HepG2 (cell line): ENCODE measurements at regions not wholly inside any gene's neighbourhood (a gene's known extent, or its start where the extent isn't known, plus 50 kb on each side); places are given as distances from the start of the nearest gene placed in this dataset.

Experiments used
- MZF1 ChIP-seq: sonication (generic); formaldehyde crosslinking; IDR thresholded peaks from 2 replicates; pipeline ENCODE4 v1.8.1; 2023; ENCODE audit warnings: mild to moderate bottlenecking, missing genetic modification reagents, borderline replicate concordance
- PRDM10 ChIP-seq: sonication (generic); formaldehyde crosslinking; IDR thresholded peaks from 2 replicates; pipeline ENCODE4 v1.4.0; 2020; ENCODE audit warnings: low read depth, missing genetic modification reagents
- RARG ChIP-seq: sonication (generic); formaldehyde crosslinking; IDR thresholded peaks from 2 replicates; pipeline ENCODE4 v1.4.0; 2020; ENCODE audit warnings: low read depth, mild to moderate bottlenecking, missing genetic modification reagents
- ZNF160 ChIP-seq: sonication (generic); formaldehyde crosslinking; IDR thresholded peaks from 2 replicates; pipeline ENCODE4 v1.8.0; 2022; ENCODE audit warnings: mild to moderate bottlenecking, inconsistent platforms, missing genetic modification reagents
- ZNF382 ChIP-seq: sonication (generic); formaldehyde crosslinking; IDR thresholded peaks from 2 replicates; pipeline ENCODE4 v1.5.0; 2020; ENCODE audit warnings: missing genetic modification reagents, mild to moderate bottlenecking, borderline replicate concordance
- TF ChIP-seq, protein P1 (sequence below): sonication (generic); formaldehyde crosslinking; IDR thresholded peaks from 2 replicates; pipeline ENCODE4 v1.5.0; 2020; ENCODE audit warnings: mild to moderate bottlenecking, missing genetic modification reagents
- TF ChIP-seq, protein P2 (sequence below): IDR thresholded peaks from 2 replicates; pipeline ENCODE4 v1.4.0; 2020; ENCODE audit warnings: mild to moderate bottlenecking, missing genetic modification reagents
- TF ChIP-seq, protein P3 (sequence below): sonication (generic); formaldehyde crosslinking; IDR thresholded peaks from 2 replicates; pipeline ENCODE4 v1.5.0; 2020; ENCODE audit warnings: mild to moderate bottlenecking, missing genetic modification reagents
- TF ChIP-seq, protein P4 (sequence below): sonication (generic); formaldehyde crosslinking; conservative IDR thresholded peaks from 2 replicates; pipeline ENCODE4 v1.4.0; 2020; ENCODE audit warnings: missing genetic modification reagents

DNA sequence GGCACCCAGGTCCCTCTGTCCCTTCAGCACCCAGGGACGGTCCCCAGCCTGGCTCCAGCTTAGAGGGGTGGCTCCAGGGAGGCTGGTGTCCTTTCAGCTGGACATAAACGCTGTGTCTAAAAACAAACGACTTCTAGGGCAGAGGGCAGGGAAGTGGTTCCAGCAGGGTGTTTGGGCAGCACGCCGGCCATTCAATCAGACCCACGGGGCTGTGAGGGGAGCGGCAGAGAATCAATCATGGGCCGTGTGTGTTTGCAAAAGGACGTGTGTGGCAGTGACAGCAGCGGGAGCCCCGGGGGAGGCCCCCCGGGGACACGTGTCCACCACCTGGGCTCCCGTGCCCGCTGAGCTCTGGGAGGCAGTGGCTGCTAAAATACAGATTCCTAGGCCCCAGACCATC is 127.7 kb downstream of the MN1 start (continued):
- TF ChIP-seq ZNF382 (CRISPR knock-in tag) (no peak), RARG (CRISPR knock-in tag) (no peak), PRDM10 (CRISPR knock-in tag) (no peak), MZF1 (CRISPR knock-in tag) (no peak), ZNF160 (CRISPR knock-in tag) (no peak)
- TF ChIP-seq, protein P1, sequence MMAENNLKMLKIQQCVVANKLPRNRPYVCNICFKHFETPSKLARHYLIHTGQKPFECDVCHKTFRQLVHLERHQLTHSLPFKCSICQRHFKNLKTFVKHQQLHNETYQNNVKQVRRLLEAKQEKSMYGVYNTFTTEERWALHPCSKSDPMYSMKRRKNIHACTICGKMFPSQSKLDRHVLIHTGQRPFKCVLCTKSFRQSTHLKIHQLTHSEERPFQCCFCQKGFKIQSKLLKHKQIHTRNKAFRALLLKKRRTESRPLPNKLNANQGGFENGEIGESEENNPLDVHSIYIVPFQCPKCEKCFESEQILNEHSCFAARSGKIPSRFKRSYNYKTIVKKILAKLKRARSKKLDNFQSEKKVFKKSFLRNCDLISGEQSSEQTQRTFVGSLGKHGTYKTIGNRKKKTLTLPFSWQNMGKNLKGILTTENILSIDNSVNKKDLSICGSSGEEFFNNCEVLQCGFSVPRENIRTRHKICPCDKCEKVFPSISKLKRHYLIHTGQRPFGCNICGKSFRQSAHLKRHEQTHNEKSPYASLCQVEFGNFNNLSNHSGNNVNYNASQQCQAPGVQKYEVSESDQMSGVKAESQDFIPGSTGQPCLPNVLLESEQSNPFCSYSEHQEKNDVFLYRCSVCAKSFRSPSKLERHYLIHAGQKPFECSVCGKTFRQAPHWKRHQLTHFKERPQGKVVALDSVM: no peak
- TF ChIP-seq, protein P2, sequence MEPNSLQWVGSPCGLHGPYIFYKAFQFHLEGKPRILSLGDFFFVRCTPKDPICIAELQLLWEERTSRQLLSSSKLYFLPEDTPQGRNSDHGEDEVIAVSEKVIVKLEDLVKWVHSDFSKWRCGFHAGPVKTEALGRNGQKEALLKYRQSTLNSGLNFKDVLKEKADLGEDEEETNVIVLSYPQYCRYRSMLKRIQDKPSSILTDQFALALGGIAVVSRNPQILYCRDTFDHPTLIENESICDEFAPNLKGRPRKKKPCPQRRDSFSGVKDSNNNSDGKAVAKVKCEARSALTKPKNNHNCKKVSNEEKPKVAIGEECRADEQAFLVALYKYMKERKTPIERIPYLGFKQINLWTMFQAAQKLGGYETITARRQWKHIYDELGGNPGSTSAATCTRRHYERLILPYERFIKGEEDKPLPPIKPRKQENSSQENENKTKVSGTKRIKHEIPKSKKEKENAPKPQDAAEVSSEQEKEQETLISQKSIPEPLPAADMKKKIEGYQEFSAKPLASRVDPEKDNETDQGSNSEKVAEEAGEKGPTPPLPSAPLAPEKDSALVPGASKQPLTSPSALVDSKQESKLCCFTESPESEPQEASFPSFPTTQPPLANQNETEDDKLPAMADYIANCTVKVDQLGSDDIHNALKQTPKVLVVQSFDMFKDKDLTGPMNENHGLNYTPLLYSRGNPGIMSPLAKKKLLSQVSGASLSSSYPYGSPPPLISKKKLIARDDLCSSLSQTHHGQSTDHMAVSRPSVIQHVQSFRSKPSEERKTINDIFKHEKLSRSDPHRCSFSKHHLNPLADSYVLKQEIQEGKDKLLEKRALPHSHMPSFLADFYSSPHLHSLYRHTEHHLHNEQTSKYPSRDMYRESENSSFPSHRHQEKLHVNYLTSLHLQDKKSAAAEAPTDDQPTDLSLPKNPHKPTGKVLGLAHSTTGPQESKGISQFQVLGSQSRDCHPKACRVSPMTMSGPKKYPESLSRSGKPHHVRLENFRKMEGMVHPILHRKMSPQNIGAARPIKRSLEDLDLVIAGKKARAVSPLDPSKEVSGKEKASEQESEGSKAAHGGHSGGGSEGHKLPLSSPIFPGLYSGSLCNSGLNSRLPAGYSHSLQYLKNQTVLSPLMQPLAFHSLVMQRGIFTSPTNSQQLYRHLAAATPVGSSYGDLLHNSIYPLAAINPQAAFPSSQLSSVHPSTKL: peak; percentile 32; the same call in 1 of the 2 replicates
- TF ChIP-seq, protein P3, sequence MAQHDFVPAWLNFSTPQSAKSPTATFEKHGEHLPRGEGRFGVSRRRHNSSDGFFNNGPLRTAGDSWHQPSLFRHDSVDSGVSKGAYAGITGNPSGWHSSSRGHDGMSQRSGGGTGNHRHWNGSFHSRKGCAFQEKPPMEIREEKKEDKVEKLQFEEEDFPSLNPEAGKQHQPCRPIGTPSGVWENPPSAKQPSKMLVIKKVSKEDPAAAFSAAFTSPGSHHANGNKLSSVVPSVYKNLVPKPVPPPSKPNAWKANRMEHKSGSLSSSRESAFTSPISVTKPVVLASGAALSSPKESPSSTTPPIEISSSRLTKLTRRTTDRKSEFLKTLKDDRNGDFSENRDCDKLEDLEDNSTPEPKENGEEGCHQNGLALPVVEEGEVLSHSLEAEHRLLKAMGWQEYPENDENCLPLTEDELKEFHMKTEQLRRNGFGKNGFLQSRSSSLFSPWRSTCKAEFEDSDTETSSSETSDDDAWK (CRISPR knock-in tag): no peak
- TF ChIP-seq, protein P4, sequence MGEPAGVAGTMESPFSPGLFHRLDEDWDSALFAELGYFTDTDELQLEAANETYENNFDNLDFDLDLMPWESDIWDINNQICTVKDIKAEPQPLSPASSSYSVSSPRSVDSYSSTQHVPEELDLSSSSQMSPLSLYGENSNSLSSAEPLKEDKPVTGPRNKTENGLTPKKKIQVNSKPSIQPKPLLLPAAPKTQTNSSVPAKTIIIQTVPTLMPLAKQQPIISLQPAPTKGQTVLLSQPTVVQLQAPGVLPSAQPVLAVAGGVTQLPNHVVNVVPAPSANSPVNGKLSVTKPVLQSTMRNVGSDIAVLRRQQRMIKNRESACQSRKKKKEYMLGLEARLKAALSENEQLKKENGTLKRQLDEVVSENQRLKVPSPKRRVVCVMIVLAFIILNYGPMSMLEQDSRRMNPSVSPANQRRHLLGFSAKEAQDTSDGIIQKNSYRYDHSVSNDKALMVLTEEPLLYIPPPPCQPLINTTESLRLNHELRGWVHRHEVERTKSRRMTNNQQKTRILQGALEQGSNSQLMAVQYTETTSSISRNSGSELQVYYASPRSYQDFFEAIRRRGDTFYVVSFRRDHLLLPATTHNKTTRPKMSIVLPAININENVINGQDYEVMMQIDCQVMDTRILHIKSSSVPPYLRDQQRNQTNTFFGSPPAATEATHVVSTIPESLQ (CRISPR knock-in tag): no peak
